ENCODE measurements at regions not wholly inside any gene's neighbourhood (a gene's known extent, or its start where the extent isn't known, plus 50 kb on each side); places are given as distances from the start of the nearest gene placed in this dataset.

DNA sequence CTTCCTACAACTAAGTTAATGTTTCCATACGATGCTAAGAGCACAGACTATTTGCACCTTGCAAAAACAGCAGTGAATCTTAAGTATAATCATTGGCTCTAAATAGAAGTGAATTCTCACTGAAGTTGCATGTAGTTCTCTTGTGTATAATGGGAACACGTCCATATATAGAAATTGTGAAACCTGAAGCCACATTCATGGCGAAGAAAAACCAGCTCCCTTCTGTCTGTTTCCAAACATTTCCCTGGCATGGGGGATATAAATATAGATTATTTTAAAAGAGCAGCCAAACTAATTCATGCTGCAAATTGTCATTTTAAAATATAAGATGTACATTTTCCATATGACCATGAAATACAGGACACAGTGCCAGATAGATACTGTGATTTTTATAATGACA lies 71.1 kb downstream of the TRAM1L1 start:
- Histone ChIP-seq H3K36me3 (ENCODE audit: control insufficient read depth, insufficient read depth, low read length) (no peaks in the 10 kb centered on the region), H3K4me3 (ENCODE audit: low read depth, low read length) (no peak overlapping the region), H3K9me3 (no peaks in the 10 kb centered on the region), H3K4me1 (no peaks in the 10 kb centered on the region), H3K27me3 (replicated peaks; ENCODE audit: control insufficient read depth, insufficient read depth, low read length) (no peaks in the 10 kb centered on the region)
- no peak for DNase-seq
- no peaks in the 10 kb centered on the region for H3K27me3 Mint-ChIP-seq (ENCODE audit: insufficient read depth, unreplicated experiment)
- H3K4me1 Mint-ChIP-seq (ENCODE audit: low read depth, unreplicated experiment) = no peaks in the 10 kb centered on the region
- TF ChIP-seq, protein P1, sequence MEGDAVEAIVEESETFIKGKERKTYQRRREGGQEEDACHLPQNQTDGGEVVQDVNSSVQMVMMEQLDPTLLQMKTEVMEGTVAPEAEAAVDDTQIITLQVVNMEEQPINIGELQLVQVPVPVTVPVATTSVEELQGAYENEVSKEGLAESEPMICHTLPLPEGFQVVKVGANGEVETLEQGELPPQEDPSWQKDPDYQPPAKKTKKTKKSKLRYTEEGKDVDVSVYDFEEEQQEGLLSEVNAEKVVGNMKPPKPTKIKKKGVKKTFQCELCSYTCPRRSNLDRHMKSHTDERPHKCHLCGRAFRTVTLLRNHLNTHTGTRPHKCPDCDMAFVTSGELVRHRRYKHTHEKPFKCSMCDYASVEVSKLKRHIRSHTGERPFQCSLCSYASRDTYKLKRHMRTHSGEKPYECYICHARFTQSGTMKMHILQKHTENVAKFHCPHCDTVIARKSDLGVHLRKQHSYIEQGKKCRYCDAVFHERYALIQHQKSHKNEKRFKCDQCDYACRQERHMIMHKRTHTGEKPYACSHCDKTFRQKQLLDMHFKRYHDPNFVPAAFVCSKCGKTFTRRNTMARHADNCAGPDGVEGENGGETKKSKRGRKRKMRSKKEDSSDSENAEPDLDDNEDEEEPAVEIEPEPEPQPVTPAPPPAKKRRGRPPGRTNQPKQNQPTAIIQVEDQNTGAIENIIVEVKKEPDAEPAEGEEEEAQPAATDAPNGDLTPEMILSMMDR (IDR thresholded peaks at IDR 0.05; ENCODE audit: insufficient read depth in 1 of 2, low read depth in 1 of 2, low read length in 1 of 2, severe bottlenecking in 1 of 2, unreplicated experiment in 1 of 2) = no peak
- CTCF ChIA-PET = no interaction called here
- intact Hi-C loops (cut with micrococcal nuclease; ENCODE audit: unreplicated experiment) = no loop called here
- no peak overlapping the region for H3K4me3 Mint-ChIP-seq (ENCODE audit: unreplicated experiment)
- H3K36me3 Mint-ChIP-seq (ENCODE audit: insufficient read depth, unreplicated experiment) = no peaks in the 10 kb centered on the region
- no TSS peak for BruUV-seq (replicated peaks)
- H3K27ac Mint-ChIP-seq (ENCODE audit: unreplicated experiment) = no peak overlapping the region
- POLR2A ChIA-PET = no interaction called here
- no peaks in the 10 kb centered on the region for H3K9me3 Mint-ChIP-seq (ENCODE audit: unreplicated experiment)

DNA sequence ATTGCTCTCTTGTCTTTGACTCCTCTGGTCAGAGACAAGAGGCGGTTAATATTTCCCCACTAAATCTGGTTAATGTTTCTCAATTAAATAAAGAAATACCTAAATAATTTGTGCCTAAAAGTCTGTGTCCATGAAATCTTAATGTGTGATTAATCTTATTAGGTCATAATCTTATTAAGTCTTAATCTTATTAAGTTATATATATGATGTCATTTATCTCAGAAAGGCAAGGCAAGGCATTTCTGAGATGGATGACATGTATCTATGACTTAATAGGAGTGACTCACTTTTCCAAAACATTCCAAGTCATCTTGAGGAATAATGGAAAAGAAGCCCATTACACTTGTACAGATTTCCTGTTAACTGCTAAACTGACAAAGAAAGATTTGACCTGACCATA lies 74.7 kb downstream of the TRAM1L1 start:
- Histone ChIP-seq H3K27me3 (replicated peaks; ENCODE audit: control insufficient read depth, insufficient read depth, low read length) (no peaks in the 10 kb centered on the region), H3K9me3 (no peaks in the 10 kb centered on the region), H3K4me1 (no peaks in the 10 kb centered on the region), H3K4me3 (ENCODE audit: low read depth, low read length) (no peak overlapping the region), H3K36me3 (ENCODE audit: control insufficient read depth, insufficient read depth, low read length) (no peaks in the 10 kb centered on the region)
- DNase-seq = no peak
- Mint-ChIP-seq H3K36me3 (ENCODE audit: insufficient read depth, unreplicated experiment) (no peaks in the 10 kb centered on the region), H3K9me3 (ENCODE audit: unreplicated experiment) (no peaks in the 10 kb centered on the region), H3K27ac (ENCODE audit: unreplicated experiment) (no peak overlapping the region), H3K4me1 (ENCODE audit: low read depth, unreplicated experiment) (no peaks in the 10 kb centered on the region), H3K4me3 (ENCODE audit: unreplicated experiment) (no peak overlapping the region), H3K27me3 (ENCODE audit: insufficient read depth, unreplicated experiment) (no peaks in the 10 kb centered on the region)
- no TSS peak for BruUV-seq (replicated peaks)
- TF ChIP-seq, protein P1 (IDR thresholded peaks at IDR 0.05; ENCODE audit: insufficient read depth in 1 of 2, low read depth in 1 of 2, low read length in 1 of 2, severe bottlenecking in 1 of 2, unreplicated experiment in 1 of 2) = no peak
- intact Hi-C loops (cut with micrococcal nuclease; ENCODE audit: unreplicated experiment) = no loop called here
- CTCF ChIA-PET = no interaction called here
- POLR2A ChIA-PET = no interaction called here

DNA sequence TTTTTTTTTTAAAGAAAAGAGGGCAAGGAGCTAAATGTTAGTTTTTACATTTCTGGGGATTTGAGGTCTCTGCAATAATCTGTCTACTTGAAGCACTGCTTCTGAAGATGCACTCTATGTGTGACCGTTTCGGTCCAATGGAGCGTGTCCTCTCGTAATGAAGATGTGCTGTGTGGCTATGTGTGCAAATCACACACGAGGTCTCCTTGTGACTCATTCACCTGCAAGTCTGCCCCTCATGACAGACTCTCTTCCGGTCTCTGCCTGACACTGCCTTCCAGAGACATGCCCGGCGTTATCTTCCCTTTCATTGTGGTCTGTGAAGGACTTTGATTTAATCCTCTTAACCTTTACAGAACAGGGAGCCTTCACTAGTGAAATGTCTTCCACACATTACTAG lies 84.3 kb downstream of the TRAM1L1 start:
- no peaks in the 10 kb centered on the region for H3K9me3 ChIP-seq
- POLR2A ChIA-PET = no interaction called here
- Mint-ChIP-seq H3K27ac (ENCODE audit: unreplicated experiment) (no peak overlapping the region), H3K9me3 (ENCODE audit: unreplicated experiment) (no peaks in the 10 kb centered on the region), H3K36me3 (ENCODE audit: insufficient read depth, unreplicated experiment) (no peaks in the 10 kb centered on the region), H3K4me3 (ENCODE audit: unreplicated experiment) (no peak overlapping the region), H3K4me1 (ENCODE audit: low read depth, unreplicated experiment) (no peaks in the 10 kb centered on the region), H3K27me3 (ENCODE audit: insufficient read depth, unreplicated experiment) (no peaks in the 10 kb centered on the region)
- BruUV-seq (replicated peaks) = no TSS peak
- no peak overlapping the region for H3K4me3 ChIP-seq (ENCODE audit: low read depth, low read length)
- TF ChIP-seq, protein P1 (IDR thresholded peaks at IDR 0.05; ENCODE audit: insufficient read depth in 1 of 2, low read depth in 1 of 2, low read length in 1 of 2, severe bottlenecking in 1 of 2, unreplicated experiment in 1 of 2) = no peak
- no peak for DNase-seq
- CTCF ChIA-PET = no interaction called here
- no peaks in the 10 kb centered on the region for H3K27me3 ChIP-seq (replicated peaks; ENCODE audit: control insufficient read depth, insufficient read depth, low read length)
- no peaks in the 10 kb centered on the region for H3K36me3 ChIP-seq (ENCODE audit: control insufficient read depth, insufficient read depth, low read length)
- intact Hi-C loops (cut with micrococcal nuclease; ENCODE audit: unreplicated experiment) = no loop called here
- H3K4me1 ChIP-seq = no peaks in the 10 kb centered on the region
